Activated CD4-positive, alpha-beta T cell treated with anti-CD3 and anti-CD28 coated beads, Interleukin-2, amount 50 U/mL, for 16 hours (primary cell): ENCODE measurements at regions not wholly inside any gene's neighbourhood (a gene's known extent, or its start where the extent isn't known, plus 50 kb on each side); places are given as distances from the start of the nearest gene placed in this dataset.
"Not testable (repeated sequence)": the region's sequence is repeated elsewhere in the genome, so short reads cannot be mapped to it uniquely, and the experiment has no call there.

Experiments used
- DNase-seq: peaks from one replicate; pipeline ENCODE4 v3.0.0-alpha.2; 2020

DNA sequence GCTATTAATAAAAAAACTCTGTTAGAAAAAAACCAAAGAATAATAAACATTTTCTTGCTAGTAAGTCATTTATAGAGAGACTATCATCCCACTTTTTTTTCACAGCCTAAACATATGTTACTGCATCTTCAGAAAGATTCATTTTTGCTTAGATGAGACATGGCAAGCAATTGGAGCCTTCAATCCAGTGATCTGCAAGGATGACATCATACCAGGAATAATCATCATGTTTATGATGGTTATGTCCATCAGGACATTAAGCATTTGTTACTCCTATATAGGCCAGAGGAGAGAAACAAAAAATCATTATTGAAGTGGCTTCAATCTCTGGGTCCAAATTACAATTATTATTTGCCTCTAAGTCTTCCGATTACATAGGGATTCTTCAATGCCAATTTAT lies 626.3 kb upstream of the CCNG1 start:
- no peak for DNase-seq

DNA sequence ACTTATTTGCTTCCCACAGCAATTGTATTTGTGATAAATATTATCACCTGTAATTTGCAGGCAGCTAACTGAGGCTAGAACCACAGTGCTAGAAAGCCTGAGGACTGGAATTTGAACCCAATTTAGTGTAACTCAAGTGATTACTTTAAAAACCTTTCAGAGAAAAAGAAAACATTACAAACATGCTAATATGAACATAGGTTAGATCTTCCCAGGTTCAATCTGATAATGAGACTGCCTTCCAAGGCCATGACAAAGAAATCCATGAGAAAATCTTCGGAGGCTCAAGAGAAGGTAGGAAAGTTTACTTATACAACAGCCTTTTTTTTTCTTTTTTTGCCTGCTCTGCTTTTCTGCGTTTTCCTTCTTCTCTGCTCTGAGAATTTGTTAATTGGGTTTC lies 620.6 kb upstream of the CCNG1 start:
- DNase-seq, result no peak

- no peak for DNase-seq
Observed at GRCh38 chr5:162817364-162817763, 620.0 kb upstream of the CCNG1 start.

GRCh38 chr5:162821664-162822063 lies 615.7 kb upstream of the CCNG1 start:
- not testable (repeated sequence) for DNase-seq

DNA sequence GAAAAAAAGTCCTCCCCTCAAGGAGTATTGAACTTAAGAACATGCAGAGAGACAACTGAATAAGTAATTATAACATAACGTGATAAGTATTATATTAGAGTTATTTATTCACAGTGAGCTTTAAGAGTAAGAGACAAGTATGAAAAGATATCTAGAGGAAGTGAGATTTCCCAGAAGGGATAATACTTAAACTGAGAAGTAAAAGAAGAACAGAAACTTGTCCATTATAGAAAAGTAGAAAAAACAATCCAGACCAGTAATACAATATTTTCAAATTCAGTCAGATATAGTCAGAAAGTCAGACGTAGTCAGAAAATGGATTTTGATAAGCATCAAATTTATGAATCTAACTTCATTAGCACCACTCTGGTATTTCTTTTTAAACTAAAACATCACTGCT lies 613.0 kb upstream of the CCNG1 start:
- DNase-seq, result no peak

GRCh38 chr5:162837155-162837554 lies 600.2 kb upstream of the CCNG1 start:
- DNase-seq, result no peak

GRCh38 chr5:162842727-162843126 lies 594.7 kb upstream of the CCNG1 start:
- no peak for DNase-seq

- no peak for DNase-seq
Observed at GRCh38 chr5:162852134-162852533, 585.3 kb upstream of the CCNG1 start.

GRCh38 chr5:162858770-162859169 lies 578.6 kb upstream of the CCNG1 start:
- no peak for DNase-seq

GRCh38 chr5:162870966-162871365 lies 566.4 kb upstream of the CCNG1 start:
- no peak for DNase-seq

- no peak for DNase-seq
Observed at GRCh38 chr5:162882629-162883028, 554.8 kb upstream of the CCNG1 start.

- DNase-seq, result no peak
Observed at GRCh38 chr5:162886717-162887116, 550.7 kb upstream of the CCNG1 start.

- DNase-seq, result no peak
Observed at GRCh38 chr5:162888268-162888667, 549.1 kb upstream of the CCNG1 start.

DNA sequence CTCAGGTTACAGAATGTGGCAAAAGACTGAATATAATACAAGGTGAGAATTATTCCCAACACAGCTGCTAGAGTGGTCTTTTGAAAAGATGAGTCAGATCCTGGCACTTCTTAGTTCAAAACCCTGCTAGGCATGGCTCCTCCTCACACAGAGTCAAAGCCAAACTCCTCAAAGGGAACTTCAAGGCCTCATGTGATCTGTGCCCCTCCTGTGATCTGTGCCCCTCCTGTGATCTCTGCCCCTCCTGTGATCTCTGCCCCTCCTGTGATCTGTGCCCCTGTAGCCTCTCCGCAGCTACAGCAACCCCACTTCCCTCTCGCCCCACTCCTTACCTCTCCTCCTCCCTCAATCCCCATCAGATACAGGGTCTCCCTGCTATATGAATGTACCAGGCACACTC lies 525.5 kb upstream of the CCNG1 start:
- DNase-seq, result no peak

DNA sequence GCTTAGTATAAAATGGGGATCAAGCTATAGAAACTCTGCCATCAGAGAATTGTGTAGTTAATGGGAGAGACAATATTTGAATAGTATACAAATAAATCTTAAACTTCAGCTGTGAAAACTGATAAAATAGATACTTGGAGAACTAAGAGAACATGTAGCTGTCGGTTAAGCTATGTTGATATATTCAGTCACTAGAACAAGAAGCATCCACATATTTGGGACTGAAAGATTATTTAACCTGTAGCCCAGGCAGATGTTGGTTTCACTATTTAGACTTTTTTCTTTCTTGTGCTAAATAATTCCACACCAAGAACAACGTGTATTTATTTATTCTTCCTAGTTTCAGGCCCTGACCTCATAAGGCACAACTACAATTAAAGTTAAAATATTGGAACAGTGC lies 521.0 kb upstream of the CCNG1 start:
- no peak for DNase-seq

DNA sequence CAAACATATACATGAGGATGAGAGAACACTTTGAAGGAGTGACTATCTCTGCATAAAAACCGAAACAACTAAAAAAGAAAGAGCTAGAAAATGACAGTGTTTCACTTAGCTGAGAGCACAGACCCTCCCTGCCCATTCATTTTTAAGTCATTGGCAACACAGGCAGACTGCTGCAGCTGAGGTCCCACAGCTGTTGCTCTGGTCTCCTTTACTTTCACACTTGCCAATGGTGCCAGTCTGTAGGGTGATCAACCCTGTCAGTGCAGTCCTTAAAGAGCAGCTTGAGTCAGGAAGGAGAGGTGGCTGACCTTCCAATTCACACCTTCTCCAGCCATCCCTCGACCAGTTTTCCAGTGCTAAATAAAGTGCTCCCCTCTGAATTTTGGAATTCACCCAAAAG lies 508.3 kb upstream of the CCNG1 start:
- no peak for DNase-seq

GRCh38 chr5:162931501-162931900 lies 505.9 kb upstream of the CCNG1 start:
- no peak for DNase-seq

DNA sequence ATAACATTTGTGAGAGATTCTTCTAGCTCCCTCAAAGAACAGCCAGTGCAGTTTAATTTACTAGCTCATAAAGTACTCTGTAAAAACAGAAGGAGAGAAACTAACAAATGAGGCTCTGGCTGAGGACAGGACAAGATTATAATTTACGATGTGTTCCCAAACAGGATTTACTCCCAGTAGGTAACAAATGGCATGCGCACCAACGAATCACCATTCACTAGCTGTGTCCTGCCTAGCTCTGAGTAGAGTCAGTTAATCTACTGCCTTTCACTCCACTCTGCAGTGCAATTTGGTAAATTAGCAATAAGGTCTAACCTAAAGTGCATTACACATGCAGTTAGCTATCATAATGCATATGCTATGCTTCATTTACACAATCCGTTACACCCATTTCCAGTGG lies 497.4 kb upstream of the CCNG1 start:
- DNase-seq, result no peak

DNA sequence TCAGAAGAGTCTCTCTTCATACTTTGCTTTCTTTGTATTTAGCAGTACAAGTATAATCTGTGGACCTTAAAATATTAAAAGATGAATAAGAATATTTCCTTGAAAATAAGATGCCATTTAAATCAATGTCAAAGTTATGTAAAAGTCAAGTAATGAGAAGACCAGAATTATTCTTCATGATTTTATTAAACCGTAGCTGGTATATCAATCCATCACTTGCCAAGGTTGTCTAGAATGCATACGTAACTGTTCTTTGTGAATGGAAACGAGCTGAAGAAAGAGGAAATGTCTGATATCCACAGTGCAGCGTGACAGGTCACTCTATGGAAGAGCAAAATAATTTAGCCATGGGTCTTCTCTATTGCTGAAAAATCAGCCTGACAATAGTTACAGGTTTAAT lies 488.7 kb upstream of the CCNG1 start:
- no peak for DNase-seq

DNA sequence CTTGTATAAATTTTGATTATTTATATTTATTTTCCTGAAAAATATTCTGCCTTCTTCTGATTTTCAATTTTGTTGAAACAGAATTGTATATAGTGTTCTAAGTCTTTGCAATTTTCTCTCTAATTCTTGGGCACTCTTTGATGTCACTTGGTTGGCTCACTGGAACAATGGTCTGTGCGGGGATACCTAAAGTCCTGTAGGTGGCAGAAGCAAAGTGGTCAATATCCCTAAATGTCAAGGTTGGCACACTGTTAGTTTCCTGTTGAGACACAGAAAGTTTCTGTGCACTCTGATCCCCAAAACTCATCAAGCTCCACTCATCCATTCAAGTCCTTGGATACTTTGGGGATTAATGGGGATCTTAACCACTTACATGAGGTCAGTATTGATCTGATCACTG lies 480.8 kb upstream of the CCNG1 start:
- DNase-seq, result no peak

- DNase-seq, result not testable (repeated sequence)
Observed at GRCh38 chr5:162964144-162964543, 473.3 kb upstream of the CCNG1 start.

DNA sequence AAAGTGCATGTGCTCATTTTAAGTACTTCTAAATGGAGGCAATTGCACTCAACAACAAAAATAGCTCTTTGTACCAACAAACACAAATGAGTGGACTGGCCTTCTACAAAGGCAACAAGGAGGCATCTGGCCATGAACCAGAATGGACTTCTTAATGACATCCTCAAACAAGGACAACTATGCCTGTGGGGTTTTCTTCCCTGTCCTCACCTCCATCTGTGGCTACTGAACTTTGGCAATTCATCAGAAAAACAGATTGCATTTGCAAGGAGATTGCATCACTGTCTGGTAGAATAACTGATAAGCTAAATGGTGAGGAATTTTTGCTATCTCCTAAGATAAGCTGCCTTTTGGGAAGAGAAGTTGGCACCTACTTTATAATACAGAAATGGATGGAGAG lies 447.3 kb upstream of the CCNG1 start:
- no peak for DNase-seq

DNA sequence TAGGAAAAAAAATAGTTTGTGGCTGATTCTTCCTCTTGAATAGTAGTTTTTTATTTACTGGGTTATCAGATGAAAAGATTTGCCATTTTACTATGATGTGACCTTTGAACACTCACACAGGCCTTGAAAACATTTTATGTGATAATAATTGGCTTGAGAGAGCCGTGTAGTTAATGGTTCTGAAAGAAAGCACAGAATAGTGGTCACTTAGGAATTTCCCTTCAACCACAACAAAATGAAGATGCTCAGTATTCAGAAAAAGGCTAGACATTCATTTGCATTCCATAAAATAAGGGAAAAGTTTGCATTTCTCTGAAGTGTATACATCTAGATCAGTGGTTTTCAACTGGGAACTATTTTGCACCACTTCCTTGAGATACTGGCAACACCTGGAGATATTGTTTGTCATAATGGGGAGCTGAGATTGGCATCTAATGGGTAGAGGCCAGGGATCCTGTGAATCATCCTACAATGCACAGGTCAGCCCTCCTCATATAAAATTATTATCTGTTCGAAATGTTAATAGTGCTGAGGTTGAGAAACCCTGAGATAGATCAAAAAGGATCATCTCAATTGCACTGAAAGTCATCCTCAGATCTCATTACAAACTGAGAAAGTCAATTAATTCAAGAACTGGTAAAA lies 446.4 kb upstream of the CCNG1 start:
- no peak for DNase-seq

- DNase-seq, result no peak
Observed at GRCh38 chr5:162995568-162995967, 441.8 kb upstream of the CCNG1 start.

GRCh38 chr5:162996053-162996452 lies 441.3 kb upstream of the CCNG1 start:
- no peak for DNase-seq

DNA sequence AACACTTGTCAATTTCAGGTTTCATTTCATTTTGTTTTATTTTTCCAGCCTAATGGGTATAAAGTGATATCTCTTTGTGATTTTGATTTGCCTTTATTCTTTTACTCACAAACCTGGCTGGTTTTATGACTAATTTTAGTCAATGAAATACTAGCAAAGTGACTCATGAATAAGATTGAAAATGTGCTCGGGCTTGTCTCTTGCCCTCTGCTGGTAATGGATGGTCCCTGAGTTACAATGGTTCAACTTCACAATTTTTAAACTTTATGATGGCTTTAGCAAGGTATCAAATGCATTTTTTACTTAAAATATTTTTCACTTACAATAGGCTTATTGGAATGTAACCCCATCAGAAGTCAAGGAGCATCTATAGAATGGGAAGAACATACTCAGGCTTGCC lies 431.4 kb upstream of the CCNG1 start:
- DNase-seq, result no peak
